GM19023 (cell line): ENCODE measurements at regions not wholly inside any gene's neighbourhood (a gene's known extent, or its start where the extent isn't known, plus 50 kb on each side); places are given as distances from the start of the nearest gene placed in this dataset.

Experiments used
- ATAC-seq: cut with Tn5 transposase; IDR thresholded peaks from one replicate; pipeline ENCODE4 v1.9.1; 2021; ENCODE audit warnings: mild to moderate bottlenecking, moderate library complexity; ENCODE audit not compliant: unreplicated experiment

DNA sequence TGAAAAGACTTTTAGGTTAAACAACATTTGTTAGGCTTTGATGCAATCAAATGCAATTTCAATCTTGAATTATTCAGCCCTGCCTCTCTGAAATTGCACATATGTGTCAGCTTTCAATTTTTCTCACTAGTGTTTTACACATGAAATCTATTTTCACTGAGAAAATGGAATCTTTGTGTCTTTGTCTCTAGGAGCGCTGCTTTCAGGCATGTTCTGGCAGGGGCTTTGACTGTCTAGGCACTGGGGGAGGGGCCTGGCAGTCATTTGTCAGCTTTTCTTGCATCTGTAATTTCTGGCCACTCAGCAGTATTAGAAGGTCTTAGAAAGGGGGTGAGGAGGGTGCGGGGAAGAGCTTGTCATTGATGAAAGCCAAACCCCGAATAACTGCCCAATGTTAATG is 264.4 kb downstream of the PTPRC start:
- ATAC-seq = no peak

DNA sequence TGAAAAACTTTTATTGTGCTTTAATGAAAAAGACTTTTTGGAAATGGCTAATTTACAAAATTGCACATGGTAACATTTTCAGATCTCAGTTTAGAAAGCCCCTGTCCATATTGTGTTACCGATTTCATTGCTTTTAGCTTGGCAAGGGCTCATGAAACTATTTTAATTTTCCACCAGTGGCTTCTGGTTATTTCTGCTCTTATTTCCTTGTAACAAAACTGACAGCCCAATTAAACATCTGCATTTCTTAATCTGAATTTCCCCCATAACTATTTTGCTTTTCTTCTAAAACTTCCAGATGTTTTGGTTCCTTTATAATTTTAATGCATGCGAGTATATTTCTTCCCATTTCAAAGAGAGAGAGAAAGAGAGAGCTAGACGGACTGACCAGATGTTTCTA is 264.8 kb downstream of the PTPRC start:
- ATAC-seq = no peak

DNA sequence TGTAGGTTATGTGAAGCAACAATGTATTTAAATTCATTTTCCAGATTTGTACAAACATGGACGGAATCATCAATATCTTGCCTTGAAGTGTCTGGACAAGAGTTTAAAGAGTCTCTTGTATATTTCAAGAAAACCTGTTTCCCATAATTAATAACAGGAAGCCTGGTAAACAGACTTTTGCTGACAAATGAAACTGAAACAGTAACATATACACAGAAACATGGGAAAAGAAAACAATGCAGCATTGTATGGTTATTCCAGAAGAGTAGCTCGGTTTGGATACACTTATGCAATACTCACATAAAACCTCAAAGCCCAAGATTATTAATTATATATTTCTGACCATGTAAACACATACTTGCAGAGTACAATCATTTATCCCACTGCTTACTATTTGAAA is 265.5 kb downstream of the PTPRC start:
- ATAC-seq = no peak

DNA sequence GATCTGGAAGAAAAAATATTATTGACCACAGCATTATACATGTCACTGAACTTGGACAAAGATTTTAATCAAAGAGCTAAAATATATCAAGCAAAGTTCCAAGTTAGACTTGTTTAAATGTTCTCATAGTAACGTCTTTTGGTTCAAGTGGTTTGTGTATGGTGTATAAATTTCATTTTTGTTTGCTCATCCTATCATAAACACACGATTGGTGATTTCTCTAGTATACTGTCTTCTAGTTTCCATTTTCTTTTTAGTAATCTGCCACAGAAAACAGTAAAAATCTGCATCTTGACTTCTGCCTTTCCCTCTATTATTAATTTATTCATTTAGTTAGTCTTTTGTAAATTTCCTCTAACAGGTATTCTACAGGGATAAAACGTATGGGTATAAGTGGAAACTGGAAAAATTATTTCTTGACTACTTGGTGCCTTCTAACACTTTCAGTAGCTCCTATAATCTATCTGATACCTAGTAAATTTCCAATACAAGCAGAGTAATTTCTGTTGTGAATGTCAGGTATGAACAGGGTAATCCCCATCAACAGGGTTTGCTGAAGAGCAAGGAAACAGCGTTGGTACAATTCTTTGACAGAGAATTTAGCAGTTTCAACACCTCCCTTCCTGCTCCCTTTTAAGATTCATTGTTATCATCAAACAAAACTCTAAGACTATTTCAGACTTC is 268.0 kb downstream of the PTPRC start:
- no peak for ATAC-seq

DNA sequence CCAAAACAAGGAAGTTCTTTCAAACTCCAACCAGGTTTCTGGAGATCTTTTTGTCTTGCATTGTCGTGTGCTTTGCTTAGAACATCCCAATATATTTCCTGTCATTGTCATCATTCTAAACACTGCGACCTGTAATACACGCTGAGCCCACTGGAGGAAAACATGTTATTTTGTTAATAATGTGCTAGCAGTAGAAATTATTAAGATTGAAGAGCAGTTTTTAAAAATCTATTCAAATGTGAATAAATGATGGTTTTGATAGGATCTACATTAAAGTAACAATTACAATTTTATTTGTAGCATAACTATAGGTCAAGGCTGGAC is 268.5 kb downstream of the PTPRC start:
- no peak for ATAC-seq

DNA sequence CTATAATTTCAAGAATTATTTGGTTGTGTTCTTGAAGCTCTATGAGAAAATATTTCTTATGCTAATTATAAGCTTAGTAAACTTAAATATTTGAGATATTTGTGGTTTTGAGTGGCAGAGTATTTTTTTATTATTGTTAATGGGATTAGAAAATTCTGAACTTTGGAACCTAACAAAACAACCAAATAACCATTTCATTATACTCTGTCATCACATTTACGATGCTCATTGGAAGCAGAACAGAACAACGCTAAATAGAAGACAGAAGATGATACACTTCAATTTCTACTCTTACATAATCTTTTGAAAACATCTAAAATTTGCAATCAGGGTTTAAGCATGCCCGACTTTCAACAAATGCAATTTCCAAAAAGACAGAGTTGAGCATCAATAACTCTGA is 270.2 kb downstream of the PTPRC start:
- no peak for ATAC-seq

DNA sequence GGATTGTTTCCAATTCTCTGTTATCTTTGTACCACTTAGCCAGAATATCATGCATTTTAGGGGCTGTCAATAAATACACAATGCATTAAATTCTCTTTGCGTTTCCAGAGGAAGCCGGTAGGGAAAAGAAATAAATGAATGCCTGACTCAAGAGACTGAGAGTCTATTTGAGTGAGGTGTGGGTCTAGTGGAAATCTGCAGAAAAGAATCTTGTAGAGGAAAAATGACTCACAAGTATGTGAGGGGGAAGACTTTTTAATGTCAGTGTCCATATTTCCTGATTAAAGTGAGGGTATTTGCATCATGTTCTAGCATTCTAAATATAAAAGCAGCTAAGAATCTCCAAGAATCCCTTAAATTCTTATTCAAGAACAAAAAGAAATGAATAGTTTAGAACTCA is 271.1 kb downstream of the PTPRC start:
- no peak for ATAC-seq

DNA sequence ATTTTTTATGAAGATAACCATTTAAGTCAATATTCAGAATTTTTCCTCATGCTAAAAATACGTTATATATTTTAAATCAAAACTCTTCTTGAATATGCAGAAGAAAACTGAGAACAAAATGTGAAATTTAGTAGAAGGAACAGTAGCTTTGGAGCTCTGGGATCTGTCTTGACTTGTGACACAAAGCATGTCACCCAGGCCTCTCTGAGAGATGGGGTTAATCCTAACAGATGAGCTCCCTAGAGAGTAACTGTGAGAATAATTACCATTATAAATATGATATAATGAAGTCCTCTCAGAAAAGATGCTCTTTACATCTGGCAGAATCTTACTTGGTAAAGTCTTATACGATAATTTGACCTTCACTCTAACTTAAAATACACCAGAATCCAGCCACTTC is 272.0 kb downstream of the PTPRC start:
- ATAC-seq = no peak

DNA sequence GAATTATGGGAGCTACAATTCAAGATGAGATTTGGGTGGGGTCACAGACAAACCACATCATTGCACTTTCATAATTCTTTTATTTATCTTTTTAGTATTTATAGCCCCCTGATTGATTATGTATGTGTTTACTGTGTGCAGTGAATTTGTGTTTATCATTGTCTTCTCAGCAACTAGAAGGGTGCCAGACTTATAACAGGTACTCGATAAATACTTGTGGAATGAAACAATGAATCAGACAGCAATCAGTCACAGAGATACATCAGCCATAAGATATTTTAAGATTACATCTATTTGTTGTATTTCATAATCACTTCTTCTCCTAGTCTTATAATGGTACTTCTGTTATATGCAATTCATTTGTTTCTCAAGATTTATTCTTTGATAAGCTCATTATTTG is 273.2 kb downstream of the PTPRC start:
- no peak for ATAC-seq

DNA sequence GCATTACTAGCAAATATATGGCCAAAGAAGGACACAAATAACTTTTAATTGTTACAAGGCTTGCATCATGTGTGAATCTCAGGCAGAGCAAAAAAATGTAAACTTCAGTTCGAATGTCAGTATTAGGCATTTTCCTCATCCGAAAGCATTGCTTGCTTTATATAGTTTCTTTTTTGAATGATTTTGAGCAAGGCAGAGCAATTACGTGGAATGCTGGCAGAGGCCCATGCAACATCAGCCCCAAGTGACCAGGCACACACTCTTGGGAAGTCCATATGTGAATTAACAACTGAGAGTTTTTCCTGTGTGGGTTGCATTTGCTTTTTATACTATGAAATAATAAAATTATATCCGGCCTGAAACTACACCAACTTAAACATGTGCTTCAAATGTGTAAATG is 274.8 kb downstream of the PTPRC start:
- no peak for ATAC-seq

DNA sequence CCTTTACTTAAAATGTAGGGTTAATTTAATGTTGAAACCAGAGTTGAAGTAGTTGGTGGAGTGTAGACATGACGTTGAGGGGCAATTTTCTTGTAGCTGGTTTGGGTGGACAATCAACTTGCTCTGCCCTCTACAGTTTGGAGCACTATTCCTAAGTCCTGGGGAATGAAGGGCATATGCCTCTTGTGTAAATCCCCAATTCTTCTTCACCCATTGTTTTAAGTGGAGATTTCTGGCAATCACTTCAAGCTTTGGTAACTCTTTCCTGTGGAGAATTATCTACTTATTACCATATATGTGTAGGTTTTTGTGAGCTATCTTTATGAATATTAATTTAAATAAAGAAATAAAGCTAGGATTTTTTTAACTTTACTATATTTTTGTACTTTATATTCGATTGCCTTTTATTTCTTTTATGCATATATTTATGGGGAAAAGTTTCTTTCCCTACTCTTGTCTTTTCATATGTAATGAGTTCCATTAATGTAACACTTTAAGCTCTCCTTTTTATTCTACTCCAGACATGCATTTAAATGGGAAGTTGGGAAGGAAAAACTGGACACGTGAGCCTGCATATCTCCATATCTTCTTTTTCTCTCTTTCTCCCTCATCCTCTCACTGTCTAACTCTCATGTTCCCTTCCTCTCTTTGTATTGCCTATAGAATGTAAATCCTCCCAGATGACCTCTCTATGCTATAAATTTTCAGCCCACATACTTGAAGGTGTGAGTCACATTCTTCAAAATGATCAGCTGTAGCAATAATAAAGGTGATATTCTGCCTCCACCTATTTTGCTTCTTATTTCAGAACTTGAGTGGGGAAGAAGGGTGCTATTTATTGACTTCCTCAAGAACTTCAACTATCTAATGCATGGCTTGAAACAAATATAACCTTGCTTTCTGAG is 276.7 kb downstream of the PTPRC start:
- ATAC-seq = no peak

DNA sequence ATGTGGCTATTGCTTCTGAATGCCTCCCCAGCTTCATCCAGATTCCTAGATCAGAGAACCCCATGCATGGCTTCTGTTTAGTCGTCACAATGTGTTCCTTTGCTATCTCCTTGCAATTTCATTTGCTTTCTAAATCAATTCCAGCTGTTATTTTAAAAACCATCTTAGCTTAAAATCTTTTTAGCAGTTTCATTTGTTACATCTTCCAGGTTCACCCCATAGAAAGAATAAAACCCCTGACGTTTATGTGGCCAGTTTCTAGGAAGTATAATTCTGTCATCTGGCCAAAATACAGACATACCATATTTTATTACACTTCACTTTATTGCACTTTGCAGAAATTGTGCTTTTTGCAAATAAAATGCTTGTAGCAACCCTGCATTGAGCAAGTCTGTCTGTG is 278.4 kb downstream of the PTPRC start:
- no peak for ATAC-seq

DNA sequence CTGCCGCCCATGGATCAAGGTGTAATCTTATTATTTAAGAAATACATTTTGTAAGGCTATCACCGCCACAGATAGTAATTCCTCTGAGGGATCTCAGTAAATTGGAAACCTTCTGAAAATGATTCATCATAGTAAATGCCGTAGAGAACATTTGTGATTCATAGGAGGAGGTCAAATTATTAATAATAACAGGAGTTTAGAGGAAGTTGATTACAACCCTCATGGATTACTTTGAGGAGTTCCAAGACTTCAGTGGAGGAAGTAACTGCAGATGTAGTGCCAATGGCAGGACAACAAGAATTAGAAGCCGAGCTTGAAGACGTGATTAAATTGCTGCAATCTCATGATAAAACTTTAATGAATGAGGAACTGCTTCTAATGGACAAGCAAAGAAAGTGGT is 280.1 kb downstream of the PTPRC start:
- no peak for ATAC-seq

DNA sequence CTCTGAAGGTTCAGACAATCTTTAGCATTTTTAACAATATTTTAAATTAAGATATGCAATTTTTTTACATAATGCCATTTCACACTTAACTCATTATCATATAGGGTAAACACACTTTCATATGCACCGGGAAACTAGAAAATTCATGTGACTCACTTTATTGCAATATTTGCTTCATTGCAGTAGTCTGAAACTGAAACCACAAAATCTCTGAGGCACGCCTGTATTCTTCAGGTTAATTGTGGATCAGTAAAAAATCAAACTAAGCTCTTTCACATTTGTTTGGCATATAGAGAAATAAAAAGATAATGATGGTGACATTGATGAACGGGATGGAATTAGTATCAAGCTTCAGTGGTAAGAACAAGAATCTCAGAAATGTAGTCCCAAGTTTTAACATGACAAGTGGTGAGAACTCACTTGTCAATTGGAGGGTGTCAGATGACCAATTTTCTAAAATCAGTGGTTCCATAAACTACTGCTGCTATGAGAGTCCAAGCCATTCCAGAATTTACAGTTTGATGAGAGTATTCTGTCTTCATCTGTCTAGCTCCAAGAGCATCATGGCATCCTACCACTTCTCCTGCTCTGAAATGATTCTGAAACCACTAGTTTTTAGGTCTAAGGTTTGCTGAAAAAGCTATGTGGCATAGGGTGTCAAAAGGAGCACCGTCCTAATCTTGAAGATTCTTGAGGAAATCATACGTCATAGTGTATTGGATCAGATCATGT is 281.0 kb downstream of the PTPRC start:
- ATAC-seq = peak; percentile 59

DNA sequence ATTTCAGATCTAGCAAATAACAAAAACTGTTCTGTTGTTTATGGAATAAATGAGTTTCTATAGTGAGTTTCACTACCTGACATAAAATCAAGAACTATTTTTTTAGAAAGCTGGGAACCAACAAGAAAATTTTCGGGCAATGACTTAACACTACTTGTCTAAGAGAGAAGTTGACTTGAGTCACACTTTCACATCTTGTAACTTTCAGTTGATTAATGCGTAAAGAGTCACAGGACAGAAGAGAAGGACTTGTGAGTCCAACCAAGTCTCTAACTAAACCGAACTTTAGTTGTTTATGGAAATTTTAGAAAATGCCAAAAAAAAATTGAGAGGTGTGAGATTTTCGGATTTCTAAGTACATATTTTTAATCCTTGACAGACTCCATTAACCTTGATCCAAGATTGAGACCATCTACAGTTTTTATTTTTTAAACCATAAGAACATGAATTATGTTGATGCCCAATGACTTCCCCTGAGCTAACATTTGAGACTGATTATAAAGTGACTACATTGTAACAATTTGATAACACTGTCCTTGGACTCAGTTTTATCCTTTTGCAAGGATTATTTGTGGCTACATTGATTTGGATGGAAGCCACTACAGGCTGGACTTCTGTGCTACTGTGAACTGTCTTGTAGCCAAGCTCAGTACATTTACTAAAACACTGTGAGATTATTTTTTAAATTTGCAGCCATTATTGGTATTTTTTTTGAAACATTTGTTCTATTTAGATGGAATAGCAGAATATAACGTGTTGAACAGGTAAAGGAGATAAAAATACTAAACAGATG is 284.0 kb downstream of the PTPRC start:
- ATAC-seq = peak; percentile 62

DNA sequence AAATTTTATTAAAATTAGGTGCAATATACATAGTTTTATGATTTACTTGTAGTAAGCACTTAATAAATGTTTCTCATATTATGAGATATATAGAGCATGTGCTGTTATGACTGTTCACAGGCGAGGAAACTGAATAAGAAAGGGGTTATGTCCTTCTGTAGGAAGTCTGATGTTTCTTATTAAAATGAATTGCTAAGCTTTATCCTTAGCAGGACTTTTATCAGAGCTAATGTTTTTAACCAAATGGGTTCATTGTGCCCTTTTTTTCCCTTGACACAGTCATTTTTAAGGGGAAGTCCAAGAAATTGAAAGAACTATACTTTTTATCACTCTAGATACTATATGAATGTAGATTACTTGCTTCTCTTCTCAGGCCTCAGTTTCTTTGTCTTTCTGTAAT is 285.2 kb downstream of the PTPRC start:
- ATAC-seq = no peak

DNA sequence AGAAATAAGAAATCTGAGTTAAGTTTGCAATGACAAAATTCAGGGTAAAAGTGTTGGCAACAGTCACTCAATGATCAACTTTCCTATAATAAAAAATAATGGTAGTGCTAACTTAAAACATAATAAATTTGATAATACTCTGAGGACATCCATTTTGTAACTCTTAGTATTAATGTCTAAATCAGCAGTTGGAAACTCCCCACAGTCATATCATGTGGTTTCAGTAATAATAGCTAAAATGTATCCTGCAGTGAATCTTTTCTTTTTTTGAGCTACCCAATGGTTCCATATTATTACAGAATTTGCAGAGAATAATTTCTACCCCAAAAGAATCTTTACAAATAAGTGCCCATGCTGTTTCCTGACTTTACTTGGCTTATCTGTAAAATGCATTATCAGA is 286.7 kb downstream of the PTPRC start:
- ATAC-seq = no peak

DNA sequence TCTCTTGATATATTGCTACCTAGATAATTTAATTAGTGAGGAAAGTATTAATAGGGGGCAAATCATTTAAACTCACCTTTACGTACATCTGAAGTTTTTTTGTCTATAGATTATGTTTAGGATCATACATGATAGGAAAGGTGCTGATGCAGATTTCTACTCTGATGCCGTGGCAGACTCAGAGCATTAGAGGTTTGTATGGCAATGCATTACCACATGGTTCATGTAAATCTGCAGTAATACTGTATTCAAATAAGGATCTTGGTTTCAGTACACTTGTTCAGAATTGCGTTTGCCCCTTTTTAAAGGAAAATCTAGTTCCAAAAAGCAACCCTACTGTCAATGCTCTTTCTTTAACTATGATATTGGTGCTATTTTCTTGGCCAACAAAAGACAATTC is 288.3 kb downstream of the PTPRC start:
- no peak for ATAC-seq

DNA sequence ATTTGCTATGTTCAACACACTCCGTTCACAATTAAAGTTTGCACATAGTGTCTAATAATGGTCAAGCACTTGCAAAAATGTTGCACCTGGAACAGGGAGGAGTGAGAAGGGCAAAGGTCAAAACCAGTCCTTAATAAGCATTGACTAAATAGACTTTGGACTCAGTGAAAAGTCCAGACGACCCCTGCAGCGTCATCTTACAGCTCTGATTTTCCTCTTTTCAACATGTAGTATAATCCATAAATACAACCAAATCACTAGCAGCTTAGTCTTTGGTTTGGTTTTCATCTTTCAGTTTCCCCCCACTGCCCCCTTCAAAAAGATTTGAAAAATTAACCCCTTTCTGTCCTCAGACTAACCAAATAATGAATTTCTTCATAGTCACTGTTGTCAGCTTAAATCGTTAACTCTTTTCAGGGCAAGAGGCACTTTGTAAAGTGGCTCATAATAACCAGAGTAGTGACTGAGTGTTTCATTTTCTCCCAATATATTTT is 290.3 kb downstream of the PTPRC start:
- peak; percentile 46 for ATAC-seq

DNA sequence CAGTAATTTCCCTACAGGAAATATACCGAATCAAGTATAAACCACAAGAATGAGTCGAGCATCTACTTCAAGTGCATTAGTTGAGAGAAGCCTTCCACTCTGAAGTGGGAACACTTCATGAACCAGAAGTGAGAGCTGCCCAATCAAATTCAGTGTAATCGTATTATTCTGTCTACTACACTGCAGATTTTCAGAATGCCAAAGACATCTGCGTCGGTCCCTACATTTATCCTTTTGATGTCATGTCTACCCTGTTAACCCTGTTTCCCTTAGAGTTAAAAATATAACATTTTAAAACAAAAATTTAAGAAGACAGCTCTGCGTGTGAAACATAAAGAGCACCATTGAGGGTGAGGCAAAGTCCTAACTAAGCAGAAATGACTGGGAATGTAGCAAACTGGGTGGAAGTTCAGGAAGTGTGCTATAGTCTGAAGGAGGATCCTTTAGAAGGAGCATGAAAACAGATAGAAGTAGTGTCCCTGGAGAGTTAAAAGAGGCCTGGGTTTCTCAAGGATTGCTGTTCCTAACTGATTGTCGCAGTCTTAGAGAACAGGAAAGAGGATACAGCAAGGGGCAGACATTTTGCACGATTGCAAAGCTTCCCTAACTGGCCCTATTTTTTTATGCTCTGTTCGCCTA is 291.2 kb downstream of the PTPRC start:
- ATAC-seq = peak; percentile 58
